Head of caudate nucleus (tissue), 42 donors: ENCODE measurements at regions not wholly inside any gene's neighbourhood (a gene's known extent, or its start where the extent isn't known, plus 50 kb on each side); places are given as distances from the start of the nearest gene placed in this dataset.

Experiments
- DNase-seq, 42 donors: peaks; one replicate each; pipeline versions ENCODE4 v3.0.0 to v3.0.0-alpha.2; 2020 to 2021; ENCODE audit warnings: mixed read lengths in 7 of 42
- intact Hi-C: fragments of 100-400 bp; cut with DNase I; formaldehyde crosslinking; loops from one replicate; pipeline ENCODE4 v1.15.0; 2022

GRCh38 chr3:31410411-31410810 lies 122.3 kb upstream of the STT3B start:
- intact Hi-C loops, result no loop called here
- no peak for DNase-seq

GRCh38 chr3:31412832-31413231 lies 119.9 kb upstream of the STT3B start:
- intact Hi-C loops, result no loop called here
- DNase-seq, result no peak

- DNase-seq, result no peak
- intact Hi-C loops, result no loop called here
Observed at GRCh38 chr3:31413515-31413914, 119.2 kb upstream of the STT3B start.

- intact Hi-C loops, result no loop called here
Observed at GRCh38 chr3:31416980-31417379, 115.7 kb upstream of the STT3B start.

DNA sequence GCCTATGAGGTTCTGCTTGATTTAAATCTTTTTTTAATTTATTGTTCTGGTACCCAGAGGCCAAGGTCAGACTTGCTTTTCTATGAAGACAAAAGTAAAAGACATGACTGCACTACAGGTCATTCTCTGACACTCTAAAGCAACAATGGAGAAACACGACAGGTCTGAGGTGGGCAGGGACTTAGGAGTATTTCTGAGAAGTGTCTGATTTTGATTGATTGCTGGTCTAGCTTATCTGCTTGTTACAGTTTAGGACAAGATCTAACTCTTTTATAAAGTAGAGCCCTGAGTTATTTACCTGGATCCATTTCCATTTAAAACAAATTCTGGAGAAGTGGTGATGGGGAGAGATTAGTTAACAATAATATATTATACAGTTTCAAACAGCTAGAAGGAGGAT lies 115.2 kb upstream of the STT3B start:
- intact Hi-C loops, result no loop called here
- DNase-seq, result no peak

More at GRCh38 chr3:31416980-31417379, 115.7 kb upstream of the STT3B start:
- DNase-seq, result no peak

GRCh38 chr3:31420311-31420710 lies 112.4 kb upstream of the STT3B start:
- no peak for DNase-seq
- intact Hi-C loops, result no loop called here

DNA sequence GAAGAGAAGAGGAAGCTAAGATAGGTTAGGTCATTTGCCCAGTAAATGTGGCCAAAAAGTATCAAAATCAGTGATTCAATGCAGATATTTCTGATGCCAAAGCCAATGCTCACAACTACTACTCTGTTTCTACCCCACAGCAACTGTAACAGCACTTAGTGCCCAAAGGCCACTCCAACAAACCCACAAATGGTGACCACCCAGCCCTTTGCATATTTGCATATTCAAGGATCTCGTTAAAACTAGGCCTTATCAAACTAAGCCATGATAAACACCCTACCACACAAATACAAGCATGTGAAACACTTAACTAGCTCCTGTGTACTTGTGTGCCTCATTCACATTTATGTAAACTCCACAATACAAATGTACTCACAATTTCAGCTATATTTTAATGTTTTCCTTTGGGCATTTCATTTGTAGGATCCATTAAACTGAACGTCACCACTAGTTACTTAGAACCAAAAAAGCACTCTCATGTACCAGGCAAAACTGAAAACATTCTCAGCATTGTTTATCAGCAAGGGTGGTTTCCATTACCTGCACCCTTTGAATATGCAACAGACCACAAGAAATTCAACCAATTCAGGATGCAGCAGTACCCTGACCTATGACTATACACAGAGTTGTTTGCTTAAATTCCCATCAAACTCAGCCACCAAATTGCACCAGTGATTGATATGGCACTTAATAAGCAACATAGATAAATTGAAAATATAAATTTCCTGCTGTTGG lies 111.2 kb upstream of the STT3B start:
- intact Hi-C loops, result no loop called here
- DNase-seq, result no peak

DNA sequence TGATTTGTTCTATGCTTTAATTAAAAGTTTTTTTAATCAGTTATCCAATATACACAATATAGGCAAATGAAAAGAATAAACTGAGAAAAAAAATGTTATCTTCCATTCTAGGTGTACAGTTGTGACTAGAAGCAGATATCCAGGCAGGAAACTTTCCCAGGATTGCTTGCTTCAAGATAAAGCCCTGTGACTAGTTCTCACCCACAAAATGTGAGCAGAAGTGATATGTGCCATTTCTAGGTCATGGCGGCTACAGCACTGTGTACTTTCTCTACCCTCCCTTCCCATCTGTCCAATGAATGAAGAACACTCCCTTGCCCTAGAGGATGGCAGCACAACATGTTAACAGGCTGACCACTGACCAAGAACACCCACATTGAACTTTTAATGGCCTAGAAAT lies 110.5 kb upstream of the STT3B start:
- no peak for DNase-seq
- intact Hi-C loops, result no loop called here

DNA sequence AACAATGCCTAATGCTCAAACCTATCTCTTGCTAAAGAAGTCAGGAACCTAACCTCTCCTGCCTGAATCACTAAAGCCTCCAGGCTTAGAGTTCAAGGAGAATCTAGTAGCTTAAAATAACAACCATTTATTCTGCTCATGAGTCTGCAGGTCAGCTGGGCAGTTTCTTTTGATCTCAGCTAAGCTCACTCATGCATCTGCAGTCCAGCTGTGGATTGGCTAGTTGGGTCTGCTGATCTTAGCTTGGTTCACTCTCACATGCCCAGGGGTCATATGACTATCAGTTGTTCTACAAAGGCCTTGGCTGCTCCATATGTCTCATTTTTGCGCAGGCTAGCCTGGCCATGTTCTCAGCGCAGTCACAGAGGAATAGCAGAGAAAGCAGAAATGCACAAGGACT lies 109.2 kb upstream of the STT3B start:
- DNase-seq, result no peak
- intact Hi-C loops, result no loop called here

DNA sequence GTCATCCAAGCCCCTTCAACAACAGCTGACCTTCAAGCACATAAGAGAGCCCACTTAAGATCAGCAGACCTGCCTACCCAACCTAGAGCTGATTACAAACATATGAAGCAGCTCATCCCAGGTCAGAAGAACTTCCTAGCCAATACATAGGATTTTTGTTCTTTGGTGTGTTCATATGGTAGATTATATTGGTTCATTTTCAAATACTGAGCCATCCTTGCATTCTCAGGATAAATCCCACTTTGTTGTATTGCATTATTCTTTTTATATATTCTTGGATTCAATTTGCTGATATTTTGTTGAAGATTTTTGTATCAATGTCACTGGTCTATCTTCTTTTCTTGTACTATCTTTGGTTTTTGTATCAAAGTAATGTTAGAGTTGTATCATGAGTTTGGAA lies 107.3 kb upstream of the STT3B start:
- intact Hi-C loops, result no loop called here
- no peak for DNase-seq

DNA sequence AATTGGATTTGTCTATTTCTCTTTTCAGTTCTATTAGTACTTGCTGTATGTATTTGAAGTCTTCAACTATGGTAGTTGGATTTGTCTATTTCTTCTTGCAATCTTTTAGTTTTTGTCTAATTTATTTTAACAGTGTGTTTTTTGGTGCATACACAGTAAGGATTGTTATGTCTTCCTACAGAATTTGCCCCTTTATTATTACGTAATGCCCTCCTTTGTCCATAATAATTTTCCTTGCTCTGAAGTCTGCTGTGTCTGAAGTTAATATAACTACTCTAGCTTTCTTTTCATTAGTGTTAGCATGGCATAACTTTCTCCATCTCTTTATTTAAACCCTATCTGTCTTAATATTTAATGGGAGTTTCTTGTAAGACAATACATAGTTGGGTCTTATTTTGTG lies 105.1 kb upstream of the STT3B start:
- no peak for DNase-seq
- intact Hi-C loops, result no loop called here

DNA sequence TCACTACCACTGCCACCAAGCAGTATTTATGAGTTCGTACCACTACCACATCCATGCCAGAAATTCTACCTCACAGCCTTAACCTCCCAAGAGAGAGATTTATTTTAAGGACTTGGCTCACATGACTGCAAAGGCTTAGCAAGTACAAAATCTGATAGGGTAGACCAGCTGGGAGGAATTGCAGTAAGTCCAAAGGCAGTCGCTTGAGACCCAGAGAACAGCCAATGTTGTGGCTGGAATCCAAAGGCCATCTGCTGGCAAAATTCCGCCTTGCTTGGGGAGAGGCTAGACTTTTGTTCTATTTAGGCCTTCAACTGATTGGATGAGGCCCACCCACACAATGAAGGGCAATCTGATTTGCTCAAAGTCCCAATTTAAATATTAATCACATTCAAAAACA lies 101.4 kb upstream of the STT3B start:
- DNase-seq, result no peak
- intact Hi-C loops, result no loop called here

- intact Hi-C loops, result no loop called here
- DNase-seq, result no peak
Observed at GRCh38 chr3:31432897-31433678, 99.6 kb upstream of the STT3B start.

- DNase-seq, result no peak
- intact Hi-C loops, result no loop called here
Observed at GRCh38 chr3:31433679-31433992, 99.1 kb upstream of the STT3B start.

DNA sequence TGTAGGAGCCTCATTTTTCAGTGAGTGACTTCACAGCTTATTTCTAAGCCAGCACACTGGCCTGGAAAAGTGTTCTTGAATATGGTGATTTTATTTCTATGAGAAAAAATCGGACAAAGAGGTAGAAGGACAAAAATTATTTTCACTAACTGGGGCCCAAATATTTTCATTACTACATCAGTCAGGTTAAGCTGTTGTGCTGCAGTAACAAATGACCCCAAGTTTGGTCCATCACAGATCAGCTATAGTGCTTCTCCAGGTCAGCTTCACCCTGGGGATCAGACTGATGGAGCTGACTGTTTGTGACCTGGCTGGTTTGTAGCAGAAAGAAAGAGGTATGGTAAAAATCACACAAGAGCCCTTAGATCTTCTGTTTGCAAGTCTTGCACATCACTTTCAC lies 97.9 kb upstream of the STT3B start:
- no peak for DNase-seq
- intact Hi-C loops, result no loop called here

DNA sequence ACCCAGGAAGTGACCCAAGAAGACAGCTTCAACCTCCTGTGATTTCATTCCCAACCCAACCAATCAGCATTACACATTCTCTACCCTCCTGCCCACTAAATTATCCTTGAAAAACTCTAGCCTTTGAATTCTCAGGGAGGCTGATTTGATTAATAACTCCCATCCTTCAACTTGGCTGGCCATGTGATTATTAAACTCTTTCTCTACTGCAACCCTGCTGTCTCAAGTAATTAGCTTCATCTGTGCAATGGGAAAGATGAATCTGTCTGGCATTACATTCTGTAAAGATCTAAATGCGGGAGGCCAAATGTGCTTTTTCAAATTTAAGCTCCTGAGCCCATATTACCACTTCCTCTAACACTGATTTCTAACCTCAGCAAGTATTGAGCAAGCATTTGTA lies 95.9 kb upstream of the STT3B start:
- DNase-seq, result no peak
- intact Hi-C loops, result no loop called here

DNA sequence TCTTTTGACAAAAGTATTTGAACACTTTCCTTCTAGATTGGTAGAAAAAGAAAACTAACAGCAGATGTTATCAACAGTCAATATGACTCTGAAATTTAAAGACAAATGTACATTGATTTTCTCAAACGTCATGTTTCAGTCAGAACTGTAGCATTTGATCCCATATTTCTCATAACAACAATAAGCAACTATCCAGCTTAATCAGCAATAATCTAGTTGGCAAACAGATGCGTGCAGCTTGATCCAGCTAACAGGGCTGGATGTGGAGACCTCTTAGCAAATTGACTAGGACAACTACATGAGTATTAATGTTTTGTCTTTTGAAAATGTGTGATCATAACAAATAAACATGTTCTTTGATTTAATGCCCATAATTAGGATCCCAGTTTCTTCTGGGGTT lies 94.0 kb upstream of the STT3B start:
- no peak for DNase-seq
- intact Hi-C loops, result no loop called here

DNA sequence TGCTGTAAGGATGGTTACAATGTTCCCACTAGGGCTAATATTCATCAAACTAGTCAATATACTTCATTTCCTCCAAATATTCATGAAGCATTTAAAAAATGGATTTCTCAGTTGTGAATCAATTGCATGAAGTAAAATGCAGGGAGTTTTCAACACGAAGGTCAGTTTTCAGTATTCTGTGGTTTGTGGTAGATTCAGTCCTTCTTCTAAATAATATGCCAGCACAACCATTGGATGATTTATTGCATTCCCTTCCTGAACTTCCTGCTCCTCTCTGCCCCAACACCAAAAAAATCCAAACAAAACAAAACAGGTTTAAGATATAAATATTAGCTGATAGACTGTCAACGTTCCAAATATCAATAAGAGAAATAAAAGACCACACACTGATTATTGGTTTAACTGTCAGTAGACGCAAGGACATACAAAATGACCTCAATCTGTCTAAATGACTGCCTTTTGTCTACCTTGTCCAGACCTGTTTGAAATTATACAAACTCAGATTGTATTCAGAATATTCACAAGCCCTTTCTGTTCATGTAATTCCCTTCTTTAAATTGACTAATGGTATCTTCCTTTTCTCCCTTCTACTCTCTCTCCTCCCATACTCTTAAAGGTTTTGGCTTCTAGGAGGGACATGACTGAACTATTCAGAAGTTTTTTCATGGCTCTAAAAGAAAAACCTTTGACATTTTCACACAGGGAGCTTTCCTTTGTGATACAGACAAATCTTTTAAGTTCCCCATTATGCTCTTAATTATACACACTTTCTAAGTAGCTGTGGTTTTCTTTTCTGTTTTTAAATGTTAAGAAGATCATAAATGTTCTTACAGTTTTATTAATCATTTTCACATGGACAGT lies 92.6 kb upstream of the STT3B start:
- intact Hi-C loops, result no loop called here

GRCh38 chr3:31440878-31441277 lies 91.8 kb upstream of the STT3B start:
- intact Hi-C loops, result no loop called here
- no peak for DNase-seq

More for the DNA sequence above, 92.6 kb upstream of the STT3B start:
- DNase-seq, result no peak

DNA sequence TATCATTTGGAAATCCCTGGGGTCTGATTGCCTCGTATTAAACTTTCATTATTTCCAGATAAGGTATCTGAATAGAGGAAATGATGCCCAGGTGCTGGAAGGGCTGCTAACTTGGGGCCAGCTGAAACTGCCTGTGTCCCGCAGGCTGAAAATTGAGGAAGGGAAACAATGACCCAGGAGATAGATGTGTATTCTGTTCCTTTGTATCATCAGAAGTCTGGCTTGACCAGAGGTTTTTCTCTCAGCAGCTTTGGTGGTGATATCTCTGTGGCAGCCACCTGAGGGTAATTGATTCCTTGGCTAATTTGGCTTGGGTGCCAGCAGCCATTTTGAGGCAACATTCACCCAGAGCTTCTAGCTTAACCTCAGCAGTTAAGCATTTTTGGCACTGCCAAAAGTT lies 90.0 kb upstream of the STT3B start:
- DNase-seq, result no peak
- intact Hi-C loops, result no loop called here
